Immature natural killer cell (primary cell): ENCODE measurements at regions not wholly inside any gene's neighbourhood (a gene's known extent, or its start where the extent isn't known, plus 50 kb on each side); places are given as distances from the start of the nearest gene placed in this dataset.
"Not testable (repeated sequence)": the region's sequence is repeated elsewhere in the genome, so short reads cannot be mapped to it uniquely, and the experiment has no call there.

Experiments used
- DNase-seq, 3 donors: peaks; one replicate each; pipeline ENCODE4 v3.0.0; 2022; ENCODE audit warnings: mixed read lengths in 1 of 3
- H3K27ac Mint-ChIP-seq, 6 donors: one replicate each; pipeline ENCODE4 v1.8.0; 2020; ENCODE audit warnings: mixed read lengths in 6 of 6, mild to moderate bottlenecking in 5 of 6, inconsistent platforms in 4 of 6, moderate library complexity in 3 of 6
- H3K27me3 Mint-ChIP-seq, 3 donors: one replicate each; pipeline ENCODE4 v1.8.0; 2020 to 2021; ENCODE audit warnings: low read depth in 3 of 3, mild to moderate bottlenecking in 3 of 3, mixed read lengths in 3 of 3, moderate library complexity in 3 of 3, inconsistent platforms in 1 of 3
- H3K36me3 Mint-ChIP-seq, 3 donors: one replicate each; pipeline ENCODE4 v1.8.0; 2020; ENCODE audit warnings: mixed read lengths in 3 of 3, inconsistent platforms in 2 of 3, mild to moderate bottlenecking in 2 of 3
- H3K4me1 Mint-ChIP-seq, 2 donors: one replicate each; pipeline ENCODE4 v1.8.0; 2020; ENCODE audit warnings: inconsistent platforms in 2 of 2, mild to moderate bottlenecking in 2 of 2, mixed read lengths in 2 of 2, moderate library complexity in 1 of 2
- H3K4me3 Mint-ChIP-seq, 5 donors: one replicate each; pipeline ENCODE4 v1.8.0; 2020; ENCODE audit warnings: mild to moderate bottlenecking in 5 of 5, mixed read lengths in 5 of 5, inconsistent platforms in 3 of 5, moderate library complexity in 3 of 5
- H3K9me3 Mint-ChIP-seq, 6 donors: one replicate each; pipeline ENCODE4 v1.8.0; 2020; ENCODE audit warnings: mild to moderate bottlenecking in 6 of 6, mixed read lengths in 6 of 6, inconsistent platforms in 4 of 6, moderate library complexity in 3 of 6

DNA sequence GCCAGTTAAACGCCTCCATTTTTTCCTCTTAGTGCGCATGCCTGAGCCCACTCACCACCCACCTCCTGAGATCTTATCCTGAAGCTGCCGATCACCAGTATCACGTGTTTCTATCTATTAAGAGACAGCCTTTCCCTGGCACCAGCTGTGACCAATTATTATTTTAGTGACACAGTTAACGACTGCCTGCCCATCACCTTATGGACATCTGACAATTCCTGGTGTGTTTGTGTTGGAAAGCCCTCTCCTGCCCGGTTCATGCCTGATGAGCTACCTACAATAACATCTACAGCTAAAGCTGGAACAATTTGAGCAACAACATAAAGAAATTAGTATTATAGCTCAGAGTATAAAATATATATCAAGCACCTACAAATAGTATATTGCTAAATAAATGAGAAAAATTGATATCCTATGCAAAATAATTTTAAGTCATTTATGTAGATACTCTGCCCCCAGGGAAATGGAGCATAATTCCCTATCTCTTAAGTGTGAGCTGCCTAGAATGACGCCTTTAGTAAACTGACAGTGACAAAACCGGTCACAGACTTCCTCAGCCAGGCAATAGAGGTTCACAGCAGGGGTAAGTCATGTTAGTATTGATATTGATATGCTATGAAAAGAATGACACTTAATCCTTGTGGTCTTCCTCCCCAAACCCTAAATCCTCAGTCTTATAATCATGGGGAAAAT is 862.2 kb downstream of the TRAM1L1 start:
- Mint-ChIP-seq H3K4me1 (no peaks in the 10 kb centered on the region), H3K36me3 (no peaks in the 10 kb centered on the region), H3K9me3 (peaks cover 5 to 36% (median 14%) of the 10 kb centered on the region in 6 donors), H3K27ac (no peak overlapping the region), H3K4me3 (no peak overlapping the region), H3K27me3 (no peaks in the 10 kb centered on the region)
- no peak for DNase-seq

DNA sequence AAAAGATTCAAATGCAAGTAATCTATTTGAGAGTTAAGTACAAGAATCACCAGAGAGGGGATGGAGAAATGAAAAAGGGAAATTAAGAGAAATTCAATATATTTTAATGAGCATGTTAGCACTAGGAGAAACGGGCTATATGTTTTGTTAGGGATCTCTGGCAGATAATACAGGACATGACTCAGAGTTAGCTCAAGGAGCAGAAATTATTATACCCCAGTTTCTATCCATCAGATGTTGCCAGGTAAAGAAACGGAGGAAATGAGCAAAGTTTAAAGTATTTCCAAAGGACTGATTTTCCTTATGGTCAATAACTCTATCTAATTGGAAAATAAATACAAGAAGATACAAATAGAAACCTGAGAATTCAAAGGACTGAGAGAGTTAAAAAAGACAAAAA is 867.6 kb downstream of the TRAM1L1 start:
- Mint-ChIP-seq H3K36me3 (no peaks in the 10 kb centered on the region), H3K27ac (no peak overlapping the region), H3K9me3 (peaks cover 10 to 39% (median 16%) of the 10 kb centered on the region in 6 donors), H3K4me3 (no peak overlapping the region), H3K4me1 (no peaks in the 10 kb centered on the region), H3K27me3 (no peaks in the 10 kb centered on the region)
- no peak for DNase-seq

DNA sequence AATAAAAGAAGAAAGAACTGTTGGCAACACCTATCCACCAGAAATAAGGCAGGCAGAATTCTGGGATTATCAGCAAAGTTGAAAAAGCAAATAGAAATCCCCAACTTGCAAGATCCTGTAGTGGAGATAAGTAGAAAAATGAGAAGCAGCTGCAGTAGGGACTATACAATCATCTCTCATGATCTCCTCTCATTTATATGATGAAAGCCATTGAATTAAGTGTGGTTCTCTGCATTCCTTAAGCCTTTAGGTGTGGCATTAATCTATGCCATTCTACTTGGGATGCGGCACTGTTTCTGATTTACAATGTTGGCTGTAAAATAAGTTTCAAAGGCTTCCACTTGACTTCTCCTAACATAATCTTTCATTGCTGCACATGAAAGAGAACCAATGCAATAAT is 869.8 kb downstream of the TRAM1L1 start:
- Mint-ChIP-seq H3K9me3 (peaks cover 7 to 28% (median 12%) of the 10 kb centered on the region in 6 donors), H3K4me1 (no peaks in the 10 kb centered on the region), H3K27ac (no peak overlapping the region), H3K27me3 (no peaks in the 10 kb centered on the region), H3K36me3 (no peaks in the 10 kb centered on the region), H3K4me3 (no peak overlapping the region)
- no peak for DNase-seq

DNA sequence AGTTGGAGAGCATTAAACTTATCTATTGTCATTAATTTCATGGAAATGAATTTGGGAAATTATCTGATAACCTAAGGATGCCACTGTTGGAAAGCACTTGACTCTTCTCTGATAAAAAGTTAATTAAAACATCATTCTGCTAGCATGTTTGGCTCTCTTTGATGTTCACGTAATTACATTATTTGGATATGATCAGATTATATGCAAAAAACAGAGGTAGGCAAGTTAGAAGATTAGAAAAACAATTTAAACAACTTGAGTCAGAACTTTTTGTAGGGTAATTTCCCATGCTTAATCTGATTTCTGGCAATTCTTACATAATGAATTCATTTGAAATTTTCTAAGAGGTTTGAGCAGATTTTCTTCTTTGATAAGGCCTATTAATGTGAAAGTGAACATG is 882.9 kb downstream of the TRAM1L1 start:
- Mint-ChIP-seq H3K36me3 (no peaks in the 10 kb centered on the region), H3K27ac (no peak overlapping the region), H3K9me3 (peaks cover 3 to 17% (median 9%) of the 10 kb centered on the region in 6 donors), H3K4me1 (no peaks in the 10 kb centered on the region), H3K27me3 (no peaks in the 10 kb centered on the region), H3K4me3 (no peak overlapping the region)
- no peak for DNase-seq

DNA sequence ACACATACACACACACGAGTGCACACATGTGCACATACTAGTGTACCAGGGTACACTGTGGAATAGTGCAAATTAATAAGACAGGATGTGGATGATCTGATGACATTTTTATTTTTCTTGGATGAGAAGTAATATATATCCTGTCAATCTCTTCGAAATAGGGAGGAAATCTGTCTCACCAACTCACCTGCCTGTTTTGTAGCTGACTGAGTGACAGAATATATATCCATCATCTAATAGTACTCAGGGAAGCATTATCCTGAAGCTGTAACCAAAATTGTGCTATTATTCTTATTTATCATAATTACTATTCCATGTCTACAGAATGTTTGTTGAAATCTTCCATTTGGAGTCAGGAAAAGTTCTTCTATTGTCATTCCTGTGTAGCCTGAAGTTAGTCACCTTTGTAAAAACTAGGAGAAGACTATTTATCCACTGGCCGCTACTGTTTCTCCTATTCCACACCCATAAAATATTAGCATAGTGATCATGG is 888.0 kb downstream of the TRAM1L1 start:
- Mint-ChIP-seq H3K27ac (no peak overlapping the region), H3K36me3 (no peaks in the 10 kb centered on the region), H3K9me3 (peaks cover 0 to 26% (median 4%) of the 10 kb centered on the region in 6 donors), H3K4me1 (no peaks in the 10 kb centered on the region), H3K27me3 (no peaks in the 10 kb centered on the region), H3K4me3 (no peak overlapping the region)
- DNase-seq, result no peak

DNA sequence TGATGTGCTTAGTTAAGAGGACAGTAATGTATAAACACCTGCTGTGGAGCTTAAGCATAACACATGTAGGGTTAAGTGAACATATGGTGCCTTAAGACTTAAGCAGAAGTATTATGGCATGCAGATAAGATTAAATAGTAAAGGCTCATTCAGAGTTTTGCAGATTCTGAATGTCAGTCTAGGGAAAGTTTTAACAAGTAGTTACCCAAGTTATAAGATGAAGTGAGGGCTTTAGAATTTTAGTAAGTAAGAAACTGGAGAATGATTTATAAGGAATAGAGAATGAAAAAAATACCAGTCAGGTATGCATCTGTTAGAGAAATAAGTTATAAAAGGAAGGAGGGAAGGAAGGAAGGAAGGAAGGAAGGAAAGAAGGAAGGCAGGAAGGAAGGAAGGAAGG is 902.1 kb downstream of the TRAM1L1 start:
- H3K27ac Mint-ChIP-seq, result no peak overlapping the region
- H3K4me1 Mint-ChIP-seq, result no peaks in the 10 kb centered on the region
- no peak overlapping the region for H3K4me3 Mint-ChIP-seq
- no peaks in the 10 kb centered on the region for H3K36me3 Mint-ChIP-seq
- DNase-seq, result no peak
- peaks cover 0 to 4% (median 0%) of the 10 kb centered on the region in 3 donors for H3K27me3 Mint-ChIP-seq
- peaks cover 4 to 17% (median 12%) of the 10 kb centered on the region in 6 donors for H3K9me3 Mint-ChIP-seq

DNA sequence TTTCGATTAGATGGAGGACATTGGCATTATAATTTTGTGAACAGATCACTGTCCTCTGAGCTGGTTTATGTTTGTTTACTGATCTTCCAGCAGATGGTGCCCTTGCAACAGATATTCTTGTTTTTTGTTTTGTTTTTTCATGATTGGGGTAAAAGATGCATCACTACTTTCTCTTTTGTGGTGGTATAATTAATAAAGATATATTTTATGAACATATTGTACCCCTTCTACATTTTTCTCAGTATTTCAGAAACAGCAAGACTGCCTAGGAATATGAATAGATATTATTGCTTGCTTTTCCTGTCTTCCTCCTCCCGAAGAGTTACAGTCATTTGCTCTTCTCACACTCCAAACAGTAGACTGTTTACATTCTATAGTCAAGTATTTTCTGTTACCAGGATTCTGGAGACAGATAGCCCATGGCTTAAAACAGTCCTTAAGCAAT is 905.2 kb downstream of the TRAM1L1 start:
- Mint-ChIP-seq H3K27ac (no peak overlapping the region), H3K4me1 (no peaks in the 10 kb centered on the region), H3K9me3 (peaks cover 4 to 23% (median 6%) of the 10 kb centered on the region in 6 donors), H3K36me3 (no peaks in the 10 kb centered on the region), H3K4me3 (no peak overlapping the region), H3K27me3 (peaks cover 0 to under 1% (median 0%) of the 10 kb centered on the region in 3 donors)
- no peak for DNase-seq

DNA sequence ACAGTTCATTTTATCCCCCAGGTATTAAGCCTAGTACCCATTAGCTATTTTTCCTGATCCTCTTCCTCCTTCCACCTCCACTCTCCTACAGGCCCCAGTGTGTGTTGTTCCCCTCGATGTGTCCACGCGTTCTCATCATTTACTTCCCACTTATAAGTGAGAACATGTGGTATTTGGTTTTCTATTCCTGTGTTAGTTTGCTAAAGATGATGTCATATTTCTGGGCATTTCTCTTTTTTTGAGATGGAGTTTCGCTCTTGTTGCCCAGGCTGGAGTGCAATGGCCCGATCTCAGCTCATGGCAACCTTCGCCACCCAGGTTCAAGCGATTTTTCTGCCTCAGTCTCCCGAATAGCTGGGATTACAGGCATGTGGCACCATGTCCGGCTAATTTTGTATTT is 934.0 kb downstream of the TRAM1L1 start:
- H3K4me3 Mint-ChIP-seq, DNase-seq, H3K36me3 Mint-ChIP-seq, H3K27me3 Mint-ChIP-seq, H3K4me1 Mint-ChIP-seq, H3K27ac Mint-ChIP-seq: not testable (repeated sequence)
- H3K9me3 Mint-ChIP-seq, result peaks cover 1 to 51% (median 18%) of the 10 kb centered on the region in 6 donors

DNA sequence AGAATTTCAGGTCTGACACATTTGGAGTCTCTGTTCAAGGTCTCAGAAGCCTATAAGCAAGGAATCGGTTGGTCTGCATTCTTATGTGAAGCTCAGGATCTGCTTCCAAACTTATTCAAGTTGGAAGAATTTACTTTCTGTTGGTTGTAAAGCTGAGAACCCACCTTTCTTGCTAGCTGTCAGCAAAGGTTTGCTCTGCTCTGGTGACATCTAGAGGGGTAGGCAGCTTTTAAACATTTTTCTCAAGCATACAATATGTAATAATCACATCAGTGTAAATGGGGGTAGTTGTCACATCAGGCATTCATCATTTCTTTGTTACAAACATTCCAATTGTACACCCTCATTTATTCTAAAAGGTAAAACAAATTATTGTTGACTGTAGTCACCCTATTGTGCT is 935.2 kb downstream of the TRAM1L1 start:
- Mint-ChIP-seq H3K9me3 (peaks cover 1 to 40% (median 14%) of the 10 kb centered on the region in 6 donors), H3K27me3 (peaks cover 0 to 2% (median 0%) of the 10 kb centered on the region in 3 donors), H3K27ac (no peak overlapping the region), H3K4me3 (no peak overlapping the region), H3K4me1 (no peaks in the 10 kb centered on the region), H3K36me3 (no peaks in the 10 kb centered on the region)
- no peak for DNase-seq

DNA sequence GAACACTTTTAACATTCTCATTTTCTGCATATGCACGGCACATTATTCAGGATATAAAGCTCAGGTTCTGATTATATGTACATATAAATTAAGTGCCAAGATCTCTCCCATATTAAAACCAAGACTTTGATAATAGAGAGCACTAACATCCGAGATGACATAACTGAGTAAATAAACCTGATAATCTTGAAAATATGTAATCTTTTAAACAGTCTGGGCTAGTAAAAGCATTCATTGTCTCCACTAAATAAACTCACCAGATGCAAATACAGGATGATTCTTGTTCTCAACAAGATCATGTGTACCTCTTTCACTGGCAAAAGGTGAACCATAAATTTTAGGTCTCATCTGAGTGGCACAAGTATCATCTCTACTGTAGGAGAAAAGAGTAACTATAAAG is 942.2 kb downstream of the TRAM1L1 start:
- H3K27ac Mint-ChIP-seq, result no peak overlapping the region
- DNase-seq, result no peak
- no peaks in the 10 kb centered on the region for H3K36me3 Mint-ChIP-seq
- peaks cover 1 to 20% (median 9%) of the 10 kb centered on the region in 6 donors for H3K9me3 Mint-ChIP-seq
- no peaks in the 10 kb centered on the region for H3K27me3 Mint-ChIP-seq
- H3K4me1 Mint-ChIP-seq, result no peaks in the 10 kb centered on the region
- no peak overlapping the region for H3K4me3 Mint-ChIP-seq

DNA sequence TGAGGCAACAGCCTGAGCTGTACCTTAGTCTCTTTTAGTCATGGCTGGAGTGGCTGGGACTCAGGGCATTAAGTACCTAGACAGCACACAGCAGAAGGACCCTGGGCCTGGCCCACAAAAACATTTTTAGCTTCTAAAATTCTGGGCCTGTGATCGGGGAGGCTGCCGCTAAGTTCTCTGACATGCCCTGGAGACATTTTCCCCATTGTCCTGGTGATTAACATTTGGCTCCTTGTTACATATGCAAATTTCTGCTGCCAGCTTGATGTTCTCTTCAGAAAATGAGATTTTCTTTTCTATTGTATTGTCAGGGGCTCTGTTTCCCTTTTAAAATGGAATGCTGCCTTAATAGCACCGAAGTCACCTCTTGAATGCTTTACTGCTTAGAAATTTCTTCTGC is 952.4 kb downstream of the TRAM1L1 start:
- H3K27ac Mint-ChIP-seq, result no peak overlapping the region
- H3K27me3 Mint-ChIP-seq, result peaks cover 0 to 2% (median 1%) of the 10 kb centered on the region in 3 donors
- peaks cover 4 to 12% (median 9%) of the 10 kb centered on the region in 6 donors for H3K9me3 Mint-ChIP-seq
- H3K4me1 Mint-ChIP-seq, result no peaks in the 10 kb centered on the region
- no peak for DNase-seq
- no peaks in the 10 kb centered on the region for H3K36me3 Mint-ChIP-seq
- H3K4me3 Mint-ChIP-seq, result no peak overlapping the region

DNA sequence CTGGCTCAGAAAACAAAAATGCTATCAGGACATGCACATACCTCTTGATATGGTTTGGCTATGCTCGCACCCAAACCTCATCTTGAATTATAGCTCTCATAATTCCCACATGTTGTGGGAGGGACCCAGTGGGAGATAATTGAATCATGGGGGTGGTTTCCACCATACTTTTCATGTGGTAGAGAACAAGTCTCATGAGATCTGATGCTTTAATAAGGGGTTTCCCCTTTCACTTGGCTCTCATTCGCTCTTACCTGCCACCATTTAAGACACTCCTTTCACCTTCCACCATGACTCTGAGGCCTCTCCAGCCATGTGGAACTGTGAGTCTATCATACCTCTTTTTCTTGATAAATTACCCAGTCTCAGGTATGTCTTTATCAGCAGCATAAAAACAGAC is 958.6 kb downstream of the TRAM1L1 start:
- Mint-ChIP-seq H3K4me3 (no peak overlapping the region), H3K36me3 (no peaks in the 10 kb centered on the region), H3K4me1 (no peaks in the 10 kb centered on the region), H3K27ac (no peak overlapping the region), H3K9me3 (peaks cover 5 to 30% (median 7%) of the 10 kb centered on the region in 6 donors), H3K27me3 (peaks cover 0 to 4% (median 0%) of the 10 kb centered on the region in 3 donors)
- DNase-seq, result no peak

DNA sequence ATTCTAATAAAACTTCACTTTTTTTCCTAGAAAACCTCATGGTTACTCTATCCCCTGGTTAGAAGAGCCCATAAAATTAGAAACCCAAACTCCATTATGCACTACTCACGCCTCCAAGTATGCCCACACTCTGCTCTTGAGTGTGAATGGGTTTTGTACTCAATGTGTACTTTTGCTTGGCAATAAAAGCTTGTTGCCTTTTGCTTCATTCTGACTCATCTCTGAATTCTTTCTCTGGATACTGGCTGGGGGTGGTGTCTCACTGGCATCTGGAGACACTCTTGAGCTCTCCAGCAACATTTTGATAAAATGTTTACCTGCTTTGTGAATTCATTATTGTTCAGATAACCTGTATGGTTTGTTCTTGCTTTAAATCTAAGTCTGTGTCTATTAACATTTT is 963.3 kb downstream of the TRAM1L1 start:
- no peaks in the 10 kb centered on the region for H3K4me1 Mint-ChIP-seq
- H3K27me3 Mint-ChIP-seq, result peaks cover 0 to 2% (median 0%) of the 10 kb centered on the region in 3 donors
- peaks cover 2 to 31% (median 7%) of the 10 kb centered on the region in 6 donors for H3K9me3 Mint-ChIP-seq
- DNase-seq, result no peak
- no peak overlapping the region for H3K4me3 Mint-ChIP-seq
- H3K36me3 Mint-ChIP-seq, result no peaks in the 10 kb centered on the region
- no peak overlapping the region for H3K27ac Mint-ChIP-seq

DNA sequence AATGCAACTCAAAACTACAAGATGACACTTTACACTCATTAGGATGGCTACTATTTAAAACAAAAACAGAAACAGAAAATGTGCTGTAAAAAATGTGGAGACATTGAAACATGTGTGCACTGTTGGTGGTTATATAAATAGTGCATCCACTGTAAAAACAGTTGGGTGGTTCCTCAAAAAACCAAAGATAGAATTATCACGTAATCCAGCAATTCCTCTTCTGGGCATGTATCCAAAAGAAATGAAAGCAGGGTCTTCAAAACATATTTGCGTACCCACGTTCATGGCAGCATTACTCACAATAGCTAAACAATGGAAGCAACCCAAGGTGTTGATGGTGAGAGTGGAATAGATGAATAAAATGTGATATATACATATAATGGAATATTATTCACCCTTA is 967.2 kb downstream of the TRAM1L1 start:
- H3K27ac Mint-ChIP-seq, result no peak overlapping the region
- H3K4me3 Mint-ChIP-seq, result no peak overlapping the region
- H3K4me1 Mint-ChIP-seq, result no peaks in the 10 kb centered on the region
- H3K9me3 Mint-ChIP-seq, result peaks cover 2 to 33% (median 11%) of the 10 kb centered on the region in 6 donors
- no peaks in the 10 kb centered on the region for H3K36me3 Mint-ChIP-seq
- DNase-seq, result no peak
- H3K27me3 Mint-ChIP-seq, result peaks cover 0 to 2% (median 0%) of the 10 kb centered on the region in 3 donors

DNA sequence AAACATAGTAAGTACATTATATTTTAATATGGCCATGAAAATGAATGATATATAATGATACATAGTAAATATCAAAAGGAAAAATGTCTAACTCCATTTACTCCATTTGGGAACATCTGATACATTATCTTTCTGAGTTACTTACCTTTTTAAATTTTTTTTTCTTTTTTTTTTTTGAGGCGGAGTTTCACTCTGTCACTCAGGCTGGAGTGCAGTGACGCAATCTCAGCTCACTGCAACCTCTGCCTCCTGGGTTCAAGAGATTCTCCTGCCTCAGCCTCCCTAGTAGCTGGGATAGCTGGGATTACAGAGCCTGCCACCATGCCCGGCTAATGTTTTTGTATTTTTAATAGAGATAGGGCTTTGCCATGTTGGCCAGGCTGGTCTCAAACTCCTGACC is 972.5 kb downstream of the TRAM1L1 start:
- H3K36me3 Mint-ChIP-seq, H3K4me3 Mint-ChIP-seq, H3K27ac Mint-ChIP-seq, H3K4me1 Mint-ChIP-seq, DNase-seq, H3K27me3 Mint-ChIP-seq: not testable (repeated sequence)
- peaks cover 4 to 35% (median 16%) of the 10 kb centered on the region in 6 donors for H3K9me3 Mint-ChIP-seq
